Choroid plexus epithelial cell (primary cell): ENCODE measurements at regions not wholly inside any gene's neighbourhood (a gene's known extent, or its start where the extent isn't known, plus 50 kb on each side); places are given as distances from the start of the nearest gene placed in this dataset.
"Not testable (repeated sequence)": the region's sequence is repeated elsewhere in the genome, so short reads cannot be mapped to it uniquely, and the experiment has no call there.

Source experiments
- DNase-seq: peaks from one replicate; pipeline ENCODE4 v3.0.0-alpha.2; 2010; ENCODE audit warnings: low read depth
- H3K4me3 ChIP-seq: 2 replicates; pipeline ENCODE4 v1.5.1; 2011; ENCODE audit warnings: low read depth, mild to moderate bottlenecking, control low read depth, low read length, moderate library complexity
- CTCF ChIP-seq: conservative IDR thresholded peaks from 2 replicates; pipeline ENCODE4 v1.5.1; 2011; ENCODE audit warnings: low read depth, mild to moderate bottlenecking, control low read depth, inconsistent platforms, low read length, moderate library complexity

- H3K4me3 ChIP-seq, result no peak overlapping the region
- no peak for TF ChIP-seq CTCF
- peak; percentile 7 for DNase-seq
Measured at GRCh38 chr13:71359641-71360040, 507.4 kb downstream of the DACH1 start.

GRCh38 chr13:71358218-71358617, 508.8 kb downstream of the DACH1 start:
- no peak overlapping the region for H3K4me3 ChIP-seq
- no peak for TF ChIP-seq CTCF
- DNase-seq, result no peak

GRCh38 chr13:71355010-71355409, 512.0 kb downstream of the DACH1 start:
- TF ChIP-seq CTCF, result no peak
- H3K4me3 ChIP-seq, result no peak overlapping the region
- no peak for DNase-seq

- no peak overlapping the region for H3K4me3 ChIP-seq
- TF ChIP-seq CTCF, result no peak
- no peak for DNase-seq
Measured at GRCh38 chr13:71350886-71351285, 516.1 kb downstream of the DACH1 start.

GRCh38 chr13:71345856-71346255, 521.1 kb downstream of the DACH1 start:
- DNase-seq, H3K4me3 ChIP-seq: not testable (repeated sequence)

- no peak for TF ChIP-seq CTCF
- no peak overlapping the region for H3K4me3 ChIP-seq
- DNase-seq, result no peak
Measured at GRCh38 chr13:71339736-71340135, 527.3 kb downstream of the DACH1 start.

GRCh38 chr13:71339005-71339404, 528.0 kb downstream of the DACH1 start:
- no peak overlapping the region for H3K4me3 ChIP-seq
- no peak for TF ChIP-seq CTCF
- DNase-seq, result no peak

DNA sequence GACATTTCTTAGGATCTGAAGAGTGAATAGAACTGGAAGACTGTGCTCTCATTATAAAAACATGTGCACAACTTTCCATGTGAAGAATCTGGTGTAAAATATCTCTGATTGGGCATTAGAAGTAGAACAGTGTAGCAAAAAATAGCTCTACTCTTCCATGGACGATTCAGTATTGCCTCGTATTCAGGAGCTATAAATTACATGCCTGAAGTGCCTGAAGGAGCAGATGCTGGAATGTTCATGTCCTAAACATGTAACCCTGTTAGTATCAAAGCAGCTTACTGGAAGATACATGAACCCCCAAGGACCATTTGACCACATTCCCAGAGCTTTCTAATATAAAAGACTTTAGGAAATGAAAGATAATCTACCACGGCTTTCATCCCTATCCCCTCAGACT, 528.9 kb downstream of the DACH1 start:
- DNase-seq, result no peak
- H3K4me3 ChIP-seq, result no peak overlapping the region
- no peak for TF ChIP-seq CTCF
